Fibroblast of lung (primary cell): ENCODE measurements at regions not wholly inside any gene's neighbourhood (a gene's known extent, or its start where the extent isn't known, plus 50 kb on each side); places are given as distances from the start of the nearest gene placed in this dataset.

Source experiments
- DNase-seq, 2 donors: peaks; one replicate each; pipeline versions ENCODE4 v3.0.0 to v3.0.0-alpha.2; 2010; ENCODE audit warnings: low read depth in 2 of 2
- H2AFZ ChIP-seq: 2 replicates; pipeline ENCODE4 v1.5.1; 2012; ENCODE audit warnings: low read length, control low read depth, inconsistent platforms
- H3K27ac ChIP-seq: 2 replicates; pipeline ENCODE4 v1.5.1; 2011; ENCODE audit warnings: low read length, control low read depth; ENCODE audit not compliant: insufficient read depth
- H3K27me3 ChIP-seq: 2 replicates; pipeline ENCODE4 v1.5.1; 2011; ENCODE audit warnings: mild to moderate bottlenecking, low read length; ENCODE audit not compliant: control insufficient read depth, insufficient read depth
- H3K36me3 ChIP-seq: 2 replicates; pipeline ENCODE4 v1.5.1; 2011; ENCODE audit warnings: low read length; ENCODE audit not compliant: control insufficient read depth, insufficient read depth
- H3K4me1 ChIP-seq: 2 replicates; pipeline ENCODE4 v1.5.1; 2011; ENCODE audit warnings: low read length; ENCODE audit not compliant: control insufficient read depth, insufficient read depth; ENCODE audit errors: extremely low read depth
- H3K4me2 ChIP-seq: 2 replicates; pipeline ENCODE4 v1.5.1; 2011; ENCODE audit warnings: low read length, control low read depth; ENCODE audit not compliant: insufficient read depth; ENCODE audit errors: extremely low read depth
- H3K4me3 ChIP-seq, 4 experiments: fragments of 200-600 bp in 1 of 4; sonication (generic) in 1 of 4; replicated peaks in 1 of 4; 2 replicates each; pipeline ENCODE4 v1.5.1; 2011 to 2016; ENCODE audit warnings: low read length in 4 of 4, low read depth in 3 of 4, mild to moderate bottlenecking in 3 of 4, control low read depth in 2 of 4, inconsistent platforms in 1 of 4, mixed read lengths in 1 of 4; ENCODE audit not compliant: insufficient read depth in 1 of 4; ENCODE audit errors: control extremely low read depth in 1 of 4
- H3K79me2 ChIP-seq: 2 replicates; pipeline ENCODE4 v1.5.1; 2012; ENCODE audit warnings: mild to moderate bottlenecking, low read length, inconsistent platforms; ENCODE audit not compliant: control insufficient read depth, insufficient read depth
- H3K9ac ChIP-seq: 2 replicates; pipeline ENCODE4 v1.5.1; 2011; ENCODE audit warnings: mild to moderate bottlenecking, low read length, control low read depth; ENCODE audit not compliant: insufficient read depth
- H3K9me3 ChIP-seq: 2 replicates; pipeline ENCODE4 v1.5.1; 2012; ENCODE audit warnings: low read depth, low read length; ENCODE audit not compliant: control insufficient read depth, insufficient read depth
- H4K20me1 ChIP-seq: 2 replicates; pipeline ENCODE4 v1.5.1; 2011; ENCODE audit warnings: low read length; ENCODE audit not compliant: control insufficient read depth, insufficient read depth; ENCODE audit errors: extremely low read depth
- EZH2 ChIP-seq: IDR thresholded peaks from 2 replicates; pipeline ENCODE4 v1.5.1; 2012; ENCODE audit warnings: low read length, control low read depth, mild to moderate bottlenecking; ENCODE audit errors: missing control alignments
- TF ChIP-seq, protein P1 (sequence below), 2 donors: IDR thresholded peaks in 1 of 2; conservative IDR thresholded peaks in 1 of 2; 1 replicate in 1 of 2; 2 replicates in 1 of 2; pipeline ENCODE4 v1.5.1; 2011 to 2012; ENCODE audit warnings: low read length in 2 of 2, control low read depth in 1 of 2, inconsistent platforms in 1 of 2, low read depth in 1 of 2, mild to moderate bottlenecking in 1 of 2

DNA sequence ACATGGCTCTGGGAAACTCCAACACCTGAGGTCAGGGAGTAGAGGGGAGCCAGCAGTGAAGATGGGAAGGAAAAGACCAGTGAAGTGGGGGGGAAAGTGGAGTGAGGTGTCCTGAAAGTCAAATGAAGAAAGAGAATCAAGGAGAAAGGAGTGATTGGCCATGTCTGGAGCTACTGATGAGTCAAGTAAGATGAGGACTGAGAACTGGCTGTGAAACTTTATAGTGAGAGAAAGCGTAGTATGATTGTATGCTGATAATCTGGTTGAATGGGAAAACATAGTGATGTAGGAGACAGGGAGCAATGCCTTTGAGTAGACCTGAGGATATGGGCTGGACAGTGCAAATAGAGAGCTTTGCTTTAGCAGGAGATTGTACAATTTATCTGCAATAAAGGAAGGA is 183.6 kb upstream of the GMDS start:
- no peak overlapping the region for H2AFZ ChIP-seq
- H3K4me1 ChIP-seq = peaks cover 8% of the 10 kb centered on the region
- no peak overlapping the region for H3K9ac ChIP-seq
- H4K20me1 ChIP-seq = no peaks in the 10 kb centered on the region
- TF ChIP-seq, protein P1, sequence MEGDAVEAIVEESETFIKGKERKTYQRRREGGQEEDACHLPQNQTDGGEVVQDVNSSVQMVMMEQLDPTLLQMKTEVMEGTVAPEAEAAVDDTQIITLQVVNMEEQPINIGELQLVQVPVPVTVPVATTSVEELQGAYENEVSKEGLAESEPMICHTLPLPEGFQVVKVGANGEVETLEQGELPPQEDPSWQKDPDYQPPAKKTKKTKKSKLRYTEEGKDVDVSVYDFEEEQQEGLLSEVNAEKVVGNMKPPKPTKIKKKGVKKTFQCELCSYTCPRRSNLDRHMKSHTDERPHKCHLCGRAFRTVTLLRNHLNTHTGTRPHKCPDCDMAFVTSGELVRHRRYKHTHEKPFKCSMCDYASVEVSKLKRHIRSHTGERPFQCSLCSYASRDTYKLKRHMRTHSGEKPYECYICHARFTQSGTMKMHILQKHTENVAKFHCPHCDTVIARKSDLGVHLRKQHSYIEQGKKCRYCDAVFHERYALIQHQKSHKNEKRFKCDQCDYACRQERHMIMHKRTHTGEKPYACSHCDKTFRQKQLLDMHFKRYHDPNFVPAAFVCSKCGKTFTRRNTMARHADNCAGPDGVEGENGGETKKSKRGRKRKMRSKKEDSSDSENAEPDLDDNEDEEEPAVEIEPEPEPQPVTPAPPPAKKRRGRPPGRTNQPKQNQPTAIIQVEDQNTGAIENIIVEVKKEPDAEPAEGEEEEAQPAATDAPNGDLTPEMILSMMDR (conservative IDR thresholded peaks at IDR 0.05 in 1 of 2, IDR thresholded peaks at IDR 0.05 in 1 of 2; ENCODE audit: low read depth in 1 of 2, low read length in 2 of 2) = no peak
- TF ChIP-seq EZH2 = no peak
- no peaks in the 10 kb centered on the region for H3K27me3 ChIP-seq
- H3K36me3 ChIP-seq = no peaks in the 10 kb centered on the region
- H3K79me2 ChIP-seq = no peaks in the 10 kb centered on the region
- no peak overlapping the region for H3K27ac ChIP-seq
- no peak for DNase-seq
- H3K4me2 ChIP-seq = no peak overlapping the region
- H3K9me3 ChIP-seq = no peaks in the 10 kb centered on the region
- H3K4me3 ChIP-seq = no peak overlapping the region

DNA sequence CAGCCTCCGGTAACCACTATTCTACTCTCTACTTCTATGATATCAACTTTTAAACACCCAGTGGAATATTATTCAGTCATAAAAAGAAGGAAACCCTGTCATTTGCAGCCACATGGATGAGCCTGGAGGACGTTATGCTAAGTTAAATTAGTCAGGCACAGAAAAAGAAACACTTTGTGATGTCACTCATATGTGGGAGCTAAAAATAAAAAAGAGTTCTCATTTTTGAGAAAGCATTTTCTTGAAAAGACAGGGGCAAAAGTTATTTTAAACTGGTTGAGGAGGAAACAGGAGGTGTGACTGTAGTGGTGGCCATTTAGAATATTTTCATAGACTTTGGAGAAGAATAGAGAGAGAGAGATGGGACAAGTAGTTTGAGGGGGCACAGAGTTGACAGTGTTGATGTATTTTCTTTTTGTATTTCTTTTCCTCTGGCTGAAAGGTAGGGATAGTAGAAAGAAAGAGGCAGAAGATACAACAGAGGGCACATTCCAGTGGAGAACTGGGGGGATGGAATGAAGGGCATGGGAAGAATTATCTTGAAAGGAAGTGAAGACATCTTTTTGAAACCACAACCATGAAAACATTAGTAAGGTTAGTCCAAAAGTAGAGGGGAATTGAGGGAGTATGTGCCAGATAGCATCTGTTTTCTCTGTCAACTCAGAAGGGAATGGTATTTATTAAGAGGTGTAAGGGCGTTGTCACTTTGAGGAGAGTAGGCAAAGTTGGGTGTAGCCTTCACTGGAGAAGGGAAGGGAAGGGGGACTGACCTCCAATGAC is 181.3 kb upstream of the GMDS start:
- Histone ChIP-seq H2AFZ (no peak overlapping the region), H3K9ac (no peak overlapping the region), H3K4me1 (no peaks in the 10 kb centered on the region), H4K20me1 (no peaks in the 10 kb centered on the region), H3K79me2 (no peaks in the 10 kb centered on the region), H3K27me3 (no peaks in the 10 kb centered on the region), H3K4me2 (no peak overlapping the region), H3K4me3 (no peak overlapping the region), H3K36me3 (no peaks in the 10 kb centered on the region), H3K9me3 (no peaks in the 10 kb centered on the region), H3K27ac (no peak overlapping the region)
- peak in 1 of 2 donors; percentile 73 for DNase-seq
- TF ChIP-seq EZH2 = no peak
- TF ChIP-seq, protein P1 (conservative IDR thresholded peaks at IDR 0.05 in 1 of 2, IDR thresholded peaks at IDR 0.05 in 1 of 2; ENCODE audit: low read depth in 1 of 2, low read length in 2 of 2) = no peak

DNA sequence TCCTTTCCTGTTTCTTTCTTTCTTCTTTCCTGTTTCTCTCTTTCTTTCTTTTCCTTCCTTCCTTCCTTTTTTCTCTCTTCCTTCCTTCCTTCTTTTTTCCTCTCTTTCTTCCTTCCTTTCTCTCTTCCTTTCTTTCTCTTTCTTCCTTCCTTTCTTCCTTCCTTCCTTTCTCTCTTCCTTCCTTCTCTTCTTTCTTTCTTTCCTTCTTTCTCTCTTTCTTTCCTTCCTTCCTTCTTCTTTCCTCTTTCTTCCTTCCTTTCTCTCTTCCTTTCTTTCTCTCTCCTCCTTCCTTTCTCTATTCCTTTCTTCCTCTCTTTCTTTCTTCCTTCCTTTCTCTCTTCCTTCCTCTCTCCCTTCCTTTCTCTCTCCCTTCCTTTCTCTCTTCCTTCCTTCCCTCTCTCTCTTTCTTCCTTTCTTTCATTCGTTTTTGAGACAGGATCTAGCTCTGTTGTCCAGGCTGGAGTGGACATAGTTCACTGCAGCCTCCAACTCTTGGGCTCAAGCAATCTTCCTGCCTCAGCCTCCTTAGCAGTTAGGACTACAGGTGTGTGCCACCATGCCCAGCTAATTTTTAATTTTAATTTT is 170.8 kb upstream of the GMDS start:
- no peaks in the 10 kb centered on the region for H3K9me3 ChIP-seq
- no peak overlapping the region for H2AFZ ChIP-seq
- no peaks in the 10 kb centered on the region for H3K4me1 ChIP-seq
- no peak overlapping the region for H3K4me2 ChIP-seq
- H4K20me1 ChIP-seq = no peaks in the 10 kb centered on the region
- no peak for TF ChIP-seq EZH2
- TF ChIP-seq, protein P1 (conservative IDR thresholded peaks at IDR 0.05 in 1 of 2, IDR thresholded peaks at IDR 0.05 in 1 of 2; ENCODE audit: low read depth in 1 of 2, low read length in 2 of 2) = no peak
- no peaks in the 10 kb centered on the region for H3K36me3 ChIP-seq
- no peaks in the 10 kb centered on the region for H3K79me2 ChIP-seq
- DNase-seq = no peak
- H3K27me3 ChIP-seq = no peaks in the 10 kb centered on the region
- H3K4me3 ChIP-seq = no peak overlapping the region
- H3K9ac ChIP-seq = no peak overlapping the region
- H3K27ac ChIP-seq = no peak overlapping the region
